Astrocyte (in vitro differentiated cells and primary cell): ENCODE measurements at regions not wholly inside any gene's neighbourhood (a gene's known extent, or its start where the extent isn't known, plus 50 kb on each side); places are given as distances from the start of the nearest gene placed in this dataset.
"Not testable (repeated sequence)": the region's sequence is repeated elsewhere in the genome, so short reads cannot be mapped to it uniquely, and the experiment has no call there.

Experiments used
- DNase-seq: peaks from one replicate; pipeline ENCODE4 v3.0.0-alpha.2; 2010; ENCODE audit warnings: low read depth
- FAIRE-seq: peaks from 2 replicates; lab custom pipeline; 2011; peaks lifted over from hg19 to GRCh38; lab: Jason Lieb, UNC
- H2AFZ ChIP-seq: 2 replicates; pipeline ENCODE4 v1.6.0; 2012; ENCODE audit warnings: low read depth, low read length, inconsistent platforms
- H3K27ac ChIP-seq: 2 replicates; pipeline ENCODE4 v1.5.1; 2011; ENCODE audit warnings: low read depth, low read length, inconsistent platforms
- H3K27me3 ChIP-seq: 2 replicates; pipeline ENCODE4 v1.6.0; 2011; ENCODE audit warnings: low read length, inconsistent platforms; ENCODE audit not compliant: insufficient read depth
- H3K36me3 ChIP-seq: 2 replicates; pipeline ENCODE4 v1.5.1; 2011; ENCODE audit warnings: low read length, inconsistent platforms; ENCODE audit not compliant: insufficient read depth
- H3K4me1 ChIP-seq: 2 replicates; pipeline ENCODE4 v1.5.1; 2011; ENCODE audit warnings: low read length, inconsistent platforms; ENCODE audit not compliant: insufficient read depth
- H3K4me2 ChIP-seq: 2 replicates; pipeline ENCODE4 v1.6.0; 2012; ENCODE audit warnings: low read length, inconsistent platforms
- H3K4me3 ChIP-seq: 2 replicates; pipeline ENCODE4 v1.5.1; 2011; ENCODE audit warnings: low read depth, mild to moderate bottlenecking, low read length, inconsistent platforms; ENCODE audit not compliant: insufficient read depth
- H3K79me2 ChIP-seq: 2 replicates; pipeline ENCODE4 v1.6.0; 2012; ENCODE audit warnings: mild to moderate bottlenecking, low read length, inconsistent platforms; ENCODE audit not compliant: insufficient read depth
- H3K9ac ChIP-seq: 2 replicates; pipeline ENCODE4 v1.6.0; 2012; ENCODE audit warnings: mild to moderate bottlenecking, low read length, inconsistent platforms
- H3K9me3 ChIP-seq: 2 replicates; pipeline ENCODE4 v1.5.1; 2012; ENCODE audit warnings: low read depth, mild to moderate bottlenecking, low read length, inconsistent platforms; ENCODE audit not compliant: insufficient read depth
- H4K20me1 ChIP-seq: 2 replicates; pipeline ENCODE4 v1.6.0; 2012; ENCODE audit warnings: low read length, inconsistent platforms; ENCODE audit not compliant: insufficient read depth
- H3K27ac Mint-ChIP-seq: one replicate; pipeline ENCODE4 v1.8.0; 2021; ENCODE audit warnings: mild to moderate bottlenecking, mixed read lengths; ENCODE audit not compliant: unreplicated experiment
- H3K27me3 Mint-ChIP-seq: one replicate; pipeline ENCODE4 v1.8.0; 2021; ENCODE audit warnings: low read depth, mixed read lengths; ENCODE audit not compliant: unreplicated experiment
- H3K36me3 Mint-ChIP-seq: one replicate; pipeline ENCODE4 v1.8.0; 2021; ENCODE audit warnings: low read depth, mixed read lengths; ENCODE audit not compliant: unreplicated experiment
- H3K4me1 Mint-ChIP-seq: one replicate; pipeline ENCODE4 v1.8.0; 2021; ENCODE audit warnings: low read depth, mixed read lengths; ENCODE audit not compliant: unreplicated experiment
- H3K4me3 Mint-ChIP-seq: one replicate; pipeline ENCODE4 v1.8.0; 2021; ENCODE audit warnings: mild to moderate bottlenecking, moderate library complexity, mixed read lengths; ENCODE audit not compliant: unreplicated experiment
- H3K9me3 Mint-ChIP-seq: one replicate; pipeline ENCODE4 v1.8.0; 2021; ENCODE audit warnings: mild to moderate bottlenecking, mixed read lengths; ENCODE audit not compliant: unreplicated experiment
- EZH2 ChIP-seq: IDR thresholded peaks from 2 replicates; pipeline ENCODE4 v1.6.1; 2012; ENCODE audit warnings: mild to moderate bottlenecking, low read length, inconsistent platforms; ENCODE audit not compliant: insufficient read depth
- TF ChIP-seq, protein P1 (sequence below): IDR thresholded peaks from 2 replicates; pipeline ENCODE4 v1.5.1; 2011; ENCODE audit warnings: low read depth, mild to moderate bottlenecking, inconsistent platforms, low read length, moderate library complexity; ENCODE audit not compliant: insufficient read depth

DNA sequence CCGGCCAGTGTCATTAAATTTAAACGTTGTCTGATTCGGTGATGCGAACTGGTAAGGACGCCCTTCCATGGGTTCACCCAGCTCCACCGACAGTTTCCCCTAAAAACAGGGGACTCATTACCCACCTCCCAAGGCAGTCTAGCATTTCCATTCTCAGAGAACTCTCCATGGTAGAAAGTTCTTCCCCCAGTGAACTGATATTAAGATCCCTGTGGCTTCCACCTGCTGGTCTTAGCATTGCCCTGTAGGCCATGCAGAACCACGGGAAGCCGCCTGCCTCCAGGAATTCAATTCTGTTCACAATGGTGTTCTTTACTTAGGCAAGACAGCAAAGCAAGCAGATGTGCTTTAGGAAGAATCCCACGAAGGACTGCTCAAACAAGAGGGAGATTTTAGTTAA is 128.9 kb upstream of the NANOS1 start:
- H3K36me3 Mint-ChIP-seq = no peaks in the 10 kb centered on the region
- no peak overlapping the region for H3K4me3 ChIP-seq
- no peaks in the 10 kb centered on the region for H4K20me1 ChIP-seq
- DNase-seq (no peak), FAIRE-seq (no peak)
- H3K4me1 ChIP-seq = no peaks in the 10 kb centered on the region
- H3K9me3 ChIP-seq = no peaks in the 10 kb centered on the region
- H3K4me3 Mint-ChIP-seq = no peak overlapping the region
- peaks cover 2% of the 10 kb centered on the region for H3K4me1 Mint-ChIP-seq
- H3K9me3 Mint-ChIP-seq = peaks cover 9% of the 10 kb centered on the region
- H3K79me2 ChIP-seq = no peaks in the 10 kb centered on the region
- H3K27me3 ChIP-seq = no peaks in the 10 kb centered on the region
- TF ChIP-seq, protein P1, sequence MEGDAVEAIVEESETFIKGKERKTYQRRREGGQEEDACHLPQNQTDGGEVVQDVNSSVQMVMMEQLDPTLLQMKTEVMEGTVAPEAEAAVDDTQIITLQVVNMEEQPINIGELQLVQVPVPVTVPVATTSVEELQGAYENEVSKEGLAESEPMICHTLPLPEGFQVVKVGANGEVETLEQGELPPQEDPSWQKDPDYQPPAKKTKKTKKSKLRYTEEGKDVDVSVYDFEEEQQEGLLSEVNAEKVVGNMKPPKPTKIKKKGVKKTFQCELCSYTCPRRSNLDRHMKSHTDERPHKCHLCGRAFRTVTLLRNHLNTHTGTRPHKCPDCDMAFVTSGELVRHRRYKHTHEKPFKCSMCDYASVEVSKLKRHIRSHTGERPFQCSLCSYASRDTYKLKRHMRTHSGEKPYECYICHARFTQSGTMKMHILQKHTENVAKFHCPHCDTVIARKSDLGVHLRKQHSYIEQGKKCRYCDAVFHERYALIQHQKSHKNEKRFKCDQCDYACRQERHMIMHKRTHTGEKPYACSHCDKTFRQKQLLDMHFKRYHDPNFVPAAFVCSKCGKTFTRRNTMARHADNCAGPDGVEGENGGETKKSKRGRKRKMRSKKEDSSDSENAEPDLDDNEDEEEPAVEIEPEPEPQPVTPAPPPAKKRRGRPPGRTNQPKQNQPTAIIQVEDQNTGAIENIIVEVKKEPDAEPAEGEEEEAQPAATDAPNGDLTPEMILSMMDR = no peak
- no peak for TF ChIP-seq EZH2
- H3K27ac Mint-ChIP-seq = no peak overlapping the region
- H2AFZ ChIP-seq = no peak overlapping the region
- peaks cover 4% of the 10 kb centered on the region for H3K27me3 Mint-ChIP-seq
- no peak overlapping the region for H3K4me2 ChIP-seq
- H3K27ac ChIP-seq = no peak overlapping the region
- H3K9ac ChIP-seq = no peak overlapping the region
- no peaks in the 10 kb centered on the region for H3K36me3 ChIP-seq

DNA sequence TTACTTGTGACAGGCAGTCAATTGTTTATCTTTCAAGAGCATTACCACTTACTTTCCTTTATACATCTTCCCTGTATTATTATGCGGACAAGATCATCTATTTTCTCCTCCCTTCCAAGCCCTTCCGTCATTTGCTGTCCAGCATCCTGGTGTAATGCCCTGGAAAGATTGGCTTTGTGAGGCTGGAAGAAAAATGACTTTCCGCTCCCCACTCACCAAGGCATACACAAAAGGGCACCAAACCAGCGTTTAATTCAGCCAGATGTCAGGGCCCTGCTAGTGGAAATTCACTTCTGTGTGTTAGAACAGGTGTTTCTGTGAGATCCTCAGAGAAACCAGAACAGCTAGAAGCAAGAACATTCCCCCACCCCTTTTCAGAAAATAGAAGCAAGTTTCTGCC is 128.1 kb upstream of the NANOS1 start:
- Mint-ChIP-seq H3K4me3 (no peak overlapping the region), H3K36me3 (no peaks in the 10 kb centered on the region), H3K4me1 (peaks cover 2% of the 10 kb centered on the region), H3K27me3 (peaks cover 7% of the 10 kb centered on the region), H3K27ac (no peak overlapping the region), H3K9me3 (peaks cover 11% of the 10 kb centered on the region)
- Histone ChIP-seq H3K4me3 (no peak overlapping the region), H3K27me3 (no peaks in the 10 kb centered on the region), H3K36me3 (no peaks in the 10 kb centered on the region), H3K4me2 (no peak overlapping the region), H3K27ac (no peak overlapping the region), H3K4me1 (no peaks in the 10 kb centered on the region), H2AFZ (no peak overlapping the region), H3K9me3 (no peaks in the 10 kb centered on the region), H4K20me1 (no peaks in the 10 kb centered on the region), H3K9ac (no peak overlapping the region), H3K79me2 (no peaks in the 10 kb centered on the region)
- DNase-seq = no peak
- FAIRE-seq = no peak
- TF ChIP-seq, protein P1 = no peak
- TF ChIP-seq EZH2 = no peak

DNA sequence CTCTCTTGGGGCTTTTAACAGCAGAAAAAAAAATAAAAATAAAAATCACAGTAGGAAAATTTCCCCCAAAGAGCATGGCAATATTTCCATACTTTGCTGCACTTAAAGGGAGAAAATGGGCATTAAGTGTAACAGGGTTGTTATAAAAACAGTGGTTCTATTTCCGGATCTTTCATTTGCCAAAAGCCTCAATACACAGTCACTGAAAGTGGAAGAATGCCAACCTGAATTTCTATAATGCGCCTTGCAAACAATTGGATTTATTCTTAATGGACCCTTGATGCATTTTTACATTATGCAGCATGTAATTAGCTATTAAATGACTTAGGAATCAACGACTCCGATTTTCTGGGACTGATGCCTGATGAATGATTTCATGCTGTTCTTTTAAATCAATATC is 127.6 kb upstream of the NANOS1 start:
- Histone ChIP-seq H2AFZ (no peak overlapping the region), H3K4me1 (no peaks in the 10 kb centered on the region), H4K20me1 (no peaks in the 10 kb centered on the region), H3K9me3 (no peaks in the 10 kb centered on the region), H3K4me2 (no peak overlapping the region), H3K4me3 (no peak overlapping the region), H3K27ac (no peak overlapping the region), H3K9ac (no peak overlapping the region), H3K79me2 (no peaks in the 10 kb centered on the region), H3K36me3 (no peaks in the 10 kb centered on the region), H3K27me3 (no peaks in the 10 kb centered on the region)
- no peak for FAIRE-seq
- no peak overlapping the region for H3K4me3 Mint-ChIP-seq
- no peaks in the 10 kb centered on the region for H3K36me3 Mint-ChIP-seq
- H3K4me1 Mint-ChIP-seq = peaks cover 2% of the 10 kb centered on the region
- DNase-seq = no peak
- TF ChIP-seq, protein P1 = no peak
- no peak for TF ChIP-seq EZH2
- H3K27me3 Mint-ChIP-seq = peaks cover 7% of the 10 kb centered on the region
- peaks cover 11% of the 10 kb centered on the region for H3K9me3 Mint-ChIP-seq
- H3K27ac Mint-ChIP-seq = no peak overlapping the region

DNA sequence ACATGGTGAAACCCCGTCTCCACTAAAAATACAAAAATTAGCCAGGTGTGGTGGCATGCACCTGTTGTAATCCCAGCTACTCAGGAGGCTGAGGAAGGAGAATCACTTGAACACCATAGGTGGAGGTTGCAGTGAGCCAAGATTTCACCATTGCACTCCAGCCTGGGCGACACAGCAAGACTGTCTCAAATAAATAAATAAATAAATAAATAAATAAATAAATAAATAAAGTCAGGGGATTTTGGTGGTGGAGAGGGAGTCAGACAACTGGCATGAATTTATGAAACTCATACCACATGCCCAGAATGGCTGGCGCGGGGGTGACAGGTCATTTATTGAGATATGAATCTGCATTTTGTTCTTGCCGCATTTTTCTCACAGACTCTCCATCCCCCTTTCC is 126.9 kb upstream of the NANOS1 start:
- H3K27me3 Mint-ChIP-seq, H3K27me3 ChIP-seq, H4K20me1 ChIP-seq, H2AFZ ChIP-seq, DNase-seq, H3K27ac Mint-ChIP-seq, H3K36me3 ChIP-seq, H3K4me1 ChIP-seq, H3K4me3 ChIP-seq, H3K4me3 Mint-ChIP-seq, H3K36me3 Mint-ChIP-seq, H3K9ac ChIP-seq, H3K9me3 ChIP-seq, H3K4me1 Mint-ChIP-seq, FAIRE-seq, H3K27ac ChIP-seq, H3K79me2 ChIP-seq, H3K4me2 ChIP-seq: not testable (repeated sequence)
- H3K9me3 Mint-ChIP-seq = peaks cover 11% of the 10 kb centered on the region
